Fibroblast of lung (primary cell): ENCODE measurements at regions not wholly inside any gene's neighbourhood (a gene's known extent, or its start where the extent isn't known, plus 50 kb on each side); places are given as distances from the start of the nearest gene placed in this dataset.

Source experiments
- DNase-seq, 2 donors: peaks; one replicate each; pipeline versions ENCODE4 v3.0.0 to v3.0.0-alpha.2; 2010; ENCODE audit warnings: low read depth in 2 of 2
- H2AFZ ChIP-seq: 2 replicates; pipeline ENCODE4 v1.5.1; 2012; ENCODE audit warnings: low read length, control low read depth, inconsistent platforms
- H3K27ac ChIP-seq: 2 replicates; pipeline ENCODE4 v1.5.1; 2011; ENCODE audit warnings: low read length, control low read depth; ENCODE audit not compliant: insufficient read depth
- H3K27me3 ChIP-seq: 2 replicates; pipeline ENCODE4 v1.5.1; 2011; ENCODE audit warnings: mild to moderate bottlenecking, low read length; ENCODE audit not compliant: control insufficient read depth, insufficient read depth
- H3K36me3 ChIP-seq: 2 replicates; pipeline ENCODE4 v1.5.1; 2011; ENCODE audit warnings: low read length; ENCODE audit not compliant: control insufficient read depth, insufficient read depth
- H3K4me1 ChIP-seq: 2 replicates; pipeline ENCODE4 v1.5.1; 2011; ENCODE audit warnings: low read length; ENCODE audit not compliant: control insufficient read depth, insufficient read depth; ENCODE audit errors: extremely low read depth
- H3K4me2 ChIP-seq: 2 replicates; pipeline ENCODE4 v1.5.1; 2011; ENCODE audit warnings: low read length, control low read depth; ENCODE audit not compliant: insufficient read depth; ENCODE audit errors: extremely low read depth
- H3K4me3 ChIP-seq, 4 experiments: fragments of 200-600 bp in 1 of 4; sonication (generic) in 1 of 4; replicated peaks in 1 of 4; 2 replicates each; pipeline ENCODE4 v1.5.1; 2011 to 2016; ENCODE audit warnings: low read length in 4 of 4, low read depth in 3 of 4, mild to moderate bottlenecking in 3 of 4, control low read depth in 2 of 4, inconsistent platforms in 1 of 4, mixed read lengths in 1 of 4; ENCODE audit not compliant: insufficient read depth in 1 of 4; ENCODE audit errors: control extremely low read depth in 1 of 4
- H3K79me2 ChIP-seq: 2 replicates; pipeline ENCODE4 v1.5.1; 2012; ENCODE audit warnings: mild to moderate bottlenecking, low read length, inconsistent platforms; ENCODE audit not compliant: control insufficient read depth, insufficient read depth
- H3K9ac ChIP-seq: 2 replicates; pipeline ENCODE4 v1.5.1; 2011; ENCODE audit warnings: mild to moderate bottlenecking, low read length, control low read depth; ENCODE audit not compliant: insufficient read depth
- H3K9me3 ChIP-seq: 2 replicates; pipeline ENCODE4 v1.5.1; 2012; ENCODE audit warnings: low read depth, low read length; ENCODE audit not compliant: control insufficient read depth, insufficient read depth
- H4K20me1 ChIP-seq: 2 replicates; pipeline ENCODE4 v1.5.1; 2011; ENCODE audit warnings: low read length; ENCODE audit not compliant: control insufficient read depth, insufficient read depth; ENCODE audit errors: extremely low read depth
- EZH2 ChIP-seq: IDR thresholded peaks from 2 replicates; pipeline ENCODE4 v1.5.1; 2012; ENCODE audit warnings: low read length, control low read depth, mild to moderate bottlenecking; ENCODE audit errors: missing control alignments
- TF ChIP-seq, protein P1 (sequence below), 2 donors: IDR thresholded peaks in 1 of 2; conservative IDR thresholded peaks in 1 of 2; 1 replicate in 1 of 2; 2 replicates in 1 of 2; pipeline ENCODE4 v1.5.1; 2011 to 2012; ENCODE audit warnings: low read length in 2 of 2, control low read depth in 1 of 2, inconsistent platforms in 1 of 2, low read depth in 1 of 2, mild to moderate bottlenecking in 1 of 2

DNA sequence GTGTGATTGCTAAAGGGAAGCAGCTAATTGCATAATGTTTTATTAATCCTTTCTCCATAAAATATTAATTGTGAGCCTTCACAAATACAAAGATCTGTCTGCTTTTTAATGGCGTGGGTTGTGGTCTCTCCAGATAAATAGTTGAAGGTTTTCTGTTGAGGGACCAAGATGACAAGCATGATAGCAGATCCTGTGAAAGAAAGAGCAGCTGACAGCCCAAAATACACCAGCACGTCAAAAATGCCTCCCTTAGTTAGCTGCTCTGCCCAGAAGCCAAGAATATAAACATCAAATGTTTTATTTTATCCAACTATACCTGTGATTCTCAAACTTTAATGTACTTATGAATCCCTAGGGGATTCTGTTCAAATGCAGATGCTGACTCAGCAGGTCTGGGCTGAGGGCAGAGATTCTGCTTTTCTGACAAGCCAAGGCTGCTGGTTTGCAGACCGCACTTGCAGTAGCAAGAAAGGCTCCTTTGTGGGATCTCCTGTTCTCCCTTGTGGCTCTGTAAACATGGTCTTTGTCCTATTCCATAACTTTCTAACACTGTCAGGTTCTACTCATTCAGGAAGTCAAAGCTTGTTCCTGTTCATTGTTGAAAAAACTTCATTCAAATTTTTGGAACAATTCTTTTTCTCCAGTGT is 119.1 kb upstream of the SLC25A36 start:
- no peak for TF ChIP-seq EZH2
- TF ChIP-seq, protein P1, sequence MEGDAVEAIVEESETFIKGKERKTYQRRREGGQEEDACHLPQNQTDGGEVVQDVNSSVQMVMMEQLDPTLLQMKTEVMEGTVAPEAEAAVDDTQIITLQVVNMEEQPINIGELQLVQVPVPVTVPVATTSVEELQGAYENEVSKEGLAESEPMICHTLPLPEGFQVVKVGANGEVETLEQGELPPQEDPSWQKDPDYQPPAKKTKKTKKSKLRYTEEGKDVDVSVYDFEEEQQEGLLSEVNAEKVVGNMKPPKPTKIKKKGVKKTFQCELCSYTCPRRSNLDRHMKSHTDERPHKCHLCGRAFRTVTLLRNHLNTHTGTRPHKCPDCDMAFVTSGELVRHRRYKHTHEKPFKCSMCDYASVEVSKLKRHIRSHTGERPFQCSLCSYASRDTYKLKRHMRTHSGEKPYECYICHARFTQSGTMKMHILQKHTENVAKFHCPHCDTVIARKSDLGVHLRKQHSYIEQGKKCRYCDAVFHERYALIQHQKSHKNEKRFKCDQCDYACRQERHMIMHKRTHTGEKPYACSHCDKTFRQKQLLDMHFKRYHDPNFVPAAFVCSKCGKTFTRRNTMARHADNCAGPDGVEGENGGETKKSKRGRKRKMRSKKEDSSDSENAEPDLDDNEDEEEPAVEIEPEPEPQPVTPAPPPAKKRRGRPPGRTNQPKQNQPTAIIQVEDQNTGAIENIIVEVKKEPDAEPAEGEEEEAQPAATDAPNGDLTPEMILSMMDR (conservative IDR thresholded peaks at IDR 0.05 in 1 of 2, IDR thresholded peaks at IDR 0.05 in 1 of 2; ENCODE audit: low read depth in 1 of 2, low read length in 2 of 2), result no peak
- Histone ChIP-seq H4K20me1 (no peaks in the 10 kb centered on the region), H3K36me3 (no peaks in the 10 kb centered on the region), H2AFZ (no peak overlapping the region), H3K9me3 (no peaks in the 10 kb centered on the region), H3K27ac (no peak overlapping the region), H3K4me1 (no peaks in the 10 kb centered on the region), H3K79me2 (no peaks in the 10 kb centered on the region), H3K27me3 (no peaks in the 10 kb centered on the region), H3K4me3 (no peak overlapping the region), H3K9ac (no peak overlapping the region), H3K4me2 (no peak overlapping the region)
- no peak for DNase-seq

DNA sequence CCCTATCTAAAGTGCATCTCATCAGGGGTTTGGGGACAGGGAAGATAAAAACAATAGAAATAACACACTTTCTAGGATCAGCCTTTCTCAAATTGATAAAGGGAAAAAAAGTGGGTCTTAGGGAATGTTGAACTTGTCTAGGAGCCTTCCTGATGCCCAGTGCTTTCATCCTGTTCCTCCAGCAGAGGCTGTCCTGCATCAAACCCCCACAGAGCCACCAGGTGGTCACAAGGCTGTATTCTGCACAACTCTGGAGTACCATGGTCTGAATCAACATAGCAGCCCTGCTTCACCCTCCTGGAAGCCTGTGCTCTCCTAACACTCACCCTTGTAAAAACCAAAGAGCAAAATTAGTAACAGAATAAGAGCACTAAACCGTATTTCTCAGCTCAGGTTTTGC is 118.5 kb upstream of the SLC25A36 start:
- no peak overlapping the region for H3K27ac ChIP-seq
- no peaks in the 10 kb centered on the region for H3K9me3 ChIP-seq
- DNase-seq, result no peak
- no peaks in the 10 kb centered on the region for H3K79me2 ChIP-seq
- H3K4me2 ChIP-seq, result no peak overlapping the region
- TF ChIP-seq, protein P1 (conservative IDR thresholded peaks at IDR 0.05 in 1 of 2, IDR thresholded peaks at IDR 0.05 in 1 of 2; ENCODE audit: low read depth in 1 of 2, low read length in 2 of 2), result no peak
- no peaks in the 10 kb centered on the region for H4K20me1 ChIP-seq
- no peak overlapping the region for H3K9ac ChIP-seq
- no peak overlapping the region for H3K4me3 ChIP-seq
- no peak overlapping the region for H2AFZ ChIP-seq
- H3K27me3 ChIP-seq, result no peaks in the 10 kb centered on the region
- H3K4me1 ChIP-seq, result no peaks in the 10 kb centered on the region
- H3K36me3 ChIP-seq, result no peaks in the 10 kb centered on the region

DNA sequence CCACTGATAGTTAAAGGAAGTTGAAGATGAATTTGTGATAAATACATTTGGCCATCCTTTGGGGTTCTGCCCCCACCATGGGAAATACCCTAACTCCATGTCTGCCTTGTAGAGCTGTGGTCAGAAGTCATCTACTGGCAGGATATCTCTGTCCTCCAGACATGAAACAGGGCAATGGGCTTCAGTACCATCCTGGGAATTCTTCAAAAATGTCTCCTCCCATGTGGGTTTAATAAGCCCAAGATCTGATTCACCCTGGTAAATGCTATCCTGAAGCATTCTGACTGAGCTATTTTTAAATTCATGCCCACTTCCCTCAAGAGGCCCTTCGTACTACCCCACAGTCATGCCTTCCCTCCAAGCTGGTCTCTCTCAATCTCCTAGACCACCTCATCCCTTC is 113.7 kb upstream of the SLC25A36 start:
- DNase-seq, result no peak
- Histone ChIP-seq H3K4me3 (no peak overlapping the region), H3K27me3 (no peaks in the 10 kb centered on the region), H3K9ac (no peak overlapping the region), H3K27ac (no peak overlapping the region), H3K36me3 (no peaks in the 10 kb centered on the region), H3K79me2 (no peaks in the 10 kb centered on the region), H3K4me2 (no peak overlapping the region), H4K20me1 (no peaks in the 10 kb centered on the region), H2AFZ (no peak overlapping the region), H3K9me3 (no peaks in the 10 kb centered on the region), H3K4me1 (no peaks in the 10 kb centered on the region)
- TF ChIP-seq EZH2, result no peak
- TF ChIP-seq, protein P1 (conservative IDR thresholded peaks at IDR 0.05 in 1 of 2, IDR thresholded peaks at IDR 0.05 in 1 of 2; ENCODE audit: low read depth in 1 of 2, low read length in 2 of 2), result no peak
